ENCODE measurements at regions not wholly inside any gene's neighbourhood (a gene's known extent, or its start where the extent isn't known, plus 50 kb on each side); places are given as distances from the start of the nearest gene placed in this dataset.

GRCh38 chr21:31803039-31804007 is 69.5 kb upstream of the HUNK start:
- TF ChIP-seq, protein P1, sequence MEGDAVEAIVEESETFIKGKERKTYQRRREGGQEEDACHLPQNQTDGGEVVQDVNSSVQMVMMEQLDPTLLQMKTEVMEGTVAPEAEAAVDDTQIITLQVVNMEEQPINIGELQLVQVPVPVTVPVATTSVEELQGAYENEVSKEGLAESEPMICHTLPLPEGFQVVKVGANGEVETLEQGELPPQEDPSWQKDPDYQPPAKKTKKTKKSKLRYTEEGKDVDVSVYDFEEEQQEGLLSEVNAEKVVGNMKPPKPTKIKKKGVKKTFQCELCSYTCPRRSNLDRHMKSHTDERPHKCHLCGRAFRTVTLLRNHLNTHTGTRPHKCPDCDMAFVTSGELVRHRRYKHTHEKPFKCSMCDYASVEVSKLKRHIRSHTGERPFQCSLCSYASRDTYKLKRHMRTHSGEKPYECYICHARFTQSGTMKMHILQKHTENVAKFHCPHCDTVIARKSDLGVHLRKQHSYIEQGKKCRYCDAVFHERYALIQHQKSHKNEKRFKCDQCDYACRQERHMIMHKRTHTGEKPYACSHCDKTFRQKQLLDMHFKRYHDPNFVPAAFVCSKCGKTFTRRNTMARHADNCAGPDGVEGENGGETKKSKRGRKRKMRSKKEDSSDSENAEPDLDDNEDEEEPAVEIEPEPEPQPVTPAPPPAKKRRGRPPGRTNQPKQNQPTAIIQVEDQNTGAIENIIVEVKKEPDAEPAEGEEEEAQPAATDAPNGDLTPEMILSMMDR (IDR thresholded peaks at IDR 0.05; ENCODE audit: extremely low read depth in 1 of 2, insufficient read depth in 1 of 2, low read depth in 1 of 2, low read length in 2 of 2), result no peak
- TF ChIP-seq POLR2AphosphoS5 (IDR thresholded peaks at IDR 0.05; ENCODE audit: insufficient read depth, low read depth, low read length), result no peak
- no peak for TF ChIP-seq POLR2A (IDR thresholded peaks at IDR 0.05; ENCODE audit: low read depth, low read length)
- no peak for TF ChIP-seq MYC (IDR thresholded peaks at IDR 0.05; ENCODE audit: low read depth, low read length)
- no peak for TF ChIP-seq JUN (IDR thresholded peaks at IDR 0.05; ENCODE audit: borderline replicate concordance, insufficient read depth, insufficient read length, low read depth)
- TF ChIP-seq, protein P2, sequence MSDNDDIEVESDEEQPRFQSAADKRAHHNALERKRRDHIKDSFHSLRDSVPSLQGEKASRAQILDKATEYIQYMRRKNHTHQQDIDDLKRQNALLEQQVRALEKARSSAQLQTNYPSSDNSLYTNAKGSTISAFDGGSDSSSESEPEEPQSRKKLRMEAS (IDR thresholded peaks at IDR 0.05; ENCODE audit: insufficient read depth, insufficient read length), result no peak
- no peak for TF ChIP-seq EZH2 (IDR thresholded peaks at IDR 0.05; ENCODE audit: borderline replicate concordance, low read depth, low read length, severe bottlenecking)
- TF ChIP-seq FOS (IDR thresholded peaks at IDR 0.05; ENCODE audit: borderline replicate concordance, insufficient read depth, low read length), result no peak

All from endothelial cell of umbilical vein (primary cell).